Neutrophil (primary cell): ENCODE measurements at regions not wholly inside any gene's neighbourhood (a gene's known extent, or its start where the extent isn't known, plus 50 kb on each side); places are given as distances from the start of the nearest gene placed in this dataset.
"Not testable (repeated sequence)": the region's sequence is repeated elsewhere in the genome, so short reads cannot be mapped to it uniquely, and the experiment has no call there.

Source experiments
- H3K27ac ChIP-seq: fragments of 200-600 bp; sonication (generic); 2 replicates; pipeline ENCODE4 v1.5.1; 2016; ENCODE audit warnings: mild to moderate bottlenecking, moderate library complexity
- H3K27me3 ChIP-seq: fragments of 200-600 bp; sonication (generic); 2 replicates; pipeline ENCODE4 v1.6.0; 2016; ENCODE audit warnings: mild to moderate bottlenecking
- H3K36me3 ChIP-seq: fragments of 200-600 bp; sonication (generic); 2 replicates; pipeline ENCODE4 v1.5.1; 2017
- H3K4me1 ChIP-seq, 2 experiments: fragments of 200-600 bp in 1 of 2; sonication (generic) in 1 of 2; 1 replicate in 1 of 2; 2 replicates in 1 of 2; pipeline versions ENCODE4 v1.5.1 to v1.6.1; 2013 to 2016; ENCODE audit warnings: low read depth in 1 of 2, low read length in 1 of 2, mild to moderate bottlenecking in 1 of 2, moderate library complexity in 1 of 2; ENCODE audit not compliant: control insufficient read depth in 1 of 2, insufficient read depth in 1 of 2
- H3K4me3 ChIP-seq, 2 experiments: fragments of 200-600 bp in 1 of 2; sonication (generic) in 1 of 2; 1 replicate in 1 of 2; 2 replicates in 1 of 2; pipeline ENCODE4 v1.5.1; 2013 to 2016; ENCODE audit warnings: low read depth in 1 of 2, low read length in 1 of 2, mild to moderate bottlenecking in 1 of 2, moderate library complexity in 1 of 2
- H3K9me3 ChIP-seq: fragments of 200-600 bp; sonication (generic); 2 replicates; pipeline ENCODE4 v1.5.1; 2016
- TF ChIP-seq, protein P1 (sequence below): fragments of 200-600 bp; sonication (generic); IDR thresholded peaks from 2 replicates; pipeline ENCODE4 v1.5.1; 2016; ENCODE audit warnings: antibody characterized with exemption

DNA sequence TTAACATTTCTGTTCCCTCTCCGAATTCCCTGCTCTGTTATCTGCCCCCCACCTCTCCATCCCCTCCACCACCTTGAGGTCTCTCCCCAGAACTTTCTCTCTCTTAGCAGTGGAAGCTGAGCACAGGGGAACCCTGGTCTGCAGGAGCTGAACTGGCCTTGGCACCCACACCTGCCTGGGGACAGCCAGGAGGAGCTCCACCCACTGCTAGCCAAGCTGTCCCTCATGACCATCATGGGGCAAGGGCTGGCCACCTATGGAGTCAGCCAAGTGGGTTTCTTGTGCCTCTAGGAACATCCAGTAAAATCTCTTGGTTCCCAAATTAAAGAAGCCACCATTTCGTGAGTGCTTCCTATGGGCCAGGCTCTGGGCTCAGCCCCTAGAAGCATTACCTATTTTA is 276.4 kb upstream of the TLE3 start:
- Histone ChIP-seq H3K9me3 (no peaks in the 10 kb centered on the region), H3K27me3 (peaks cover 22% of the 10 kb centered on the region), H3K36me3 (no peaks in the 10 kb centered on the region), H3K27ac (no peak overlapping the region), H3K4me1 (peaks cover 7 to 8% of the 10 kb centered on the region in 2 experiments), H3K4me3 (no peak overlapping the region)
- TF ChIP-seq, protein P1, sequence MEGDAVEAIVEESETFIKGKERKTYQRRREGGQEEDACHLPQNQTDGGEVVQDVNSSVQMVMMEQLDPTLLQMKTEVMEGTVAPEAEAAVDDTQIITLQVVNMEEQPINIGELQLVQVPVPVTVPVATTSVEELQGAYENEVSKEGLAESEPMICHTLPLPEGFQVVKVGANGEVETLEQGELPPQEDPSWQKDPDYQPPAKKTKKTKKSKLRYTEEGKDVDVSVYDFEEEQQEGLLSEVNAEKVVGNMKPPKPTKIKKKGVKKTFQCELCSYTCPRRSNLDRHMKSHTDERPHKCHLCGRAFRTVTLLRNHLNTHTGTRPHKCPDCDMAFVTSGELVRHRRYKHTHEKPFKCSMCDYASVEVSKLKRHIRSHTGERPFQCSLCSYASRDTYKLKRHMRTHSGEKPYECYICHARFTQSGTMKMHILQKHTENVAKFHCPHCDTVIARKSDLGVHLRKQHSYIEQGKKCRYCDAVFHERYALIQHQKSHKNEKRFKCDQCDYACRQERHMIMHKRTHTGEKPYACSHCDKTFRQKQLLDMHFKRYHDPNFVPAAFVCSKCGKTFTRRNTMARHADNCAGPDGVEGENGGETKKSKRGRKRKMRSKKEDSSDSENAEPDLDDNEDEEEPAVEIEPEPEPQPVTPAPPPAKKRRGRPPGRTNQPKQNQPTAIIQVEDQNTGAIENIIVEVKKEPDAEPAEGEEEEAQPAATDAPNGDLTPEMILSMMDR, result no peak

DNA sequence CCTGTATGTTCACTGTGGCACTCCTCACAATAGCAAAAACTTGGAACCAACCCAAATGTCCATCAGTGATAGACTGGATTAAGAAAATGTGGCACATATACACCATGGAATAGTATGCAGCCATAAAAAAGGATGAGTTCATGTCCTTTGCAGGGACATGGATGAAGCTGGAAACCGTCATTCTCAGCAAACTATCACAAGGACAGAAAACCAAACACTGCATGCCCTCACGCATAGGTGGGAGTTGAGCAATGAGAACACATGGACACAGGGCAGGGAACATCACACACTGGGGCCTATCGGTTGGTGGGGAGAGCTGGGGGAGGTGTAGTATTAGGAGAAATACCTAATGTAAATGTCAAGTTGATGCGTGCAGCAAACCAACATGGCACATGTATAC is 275.7 kb upstream of the TLE3 start:
- not testable (repeated sequence) for H3K9me3 ChIP-seq, H3K27ac ChIP-seq, H3K4me1 ChIP-seq, H3K36me3 ChIP-seq, H3K4me3 ChIP-seq
- H3K27me3 ChIP-seq, result peaks cover 22% of the 10 kb centered on the region

DNA sequence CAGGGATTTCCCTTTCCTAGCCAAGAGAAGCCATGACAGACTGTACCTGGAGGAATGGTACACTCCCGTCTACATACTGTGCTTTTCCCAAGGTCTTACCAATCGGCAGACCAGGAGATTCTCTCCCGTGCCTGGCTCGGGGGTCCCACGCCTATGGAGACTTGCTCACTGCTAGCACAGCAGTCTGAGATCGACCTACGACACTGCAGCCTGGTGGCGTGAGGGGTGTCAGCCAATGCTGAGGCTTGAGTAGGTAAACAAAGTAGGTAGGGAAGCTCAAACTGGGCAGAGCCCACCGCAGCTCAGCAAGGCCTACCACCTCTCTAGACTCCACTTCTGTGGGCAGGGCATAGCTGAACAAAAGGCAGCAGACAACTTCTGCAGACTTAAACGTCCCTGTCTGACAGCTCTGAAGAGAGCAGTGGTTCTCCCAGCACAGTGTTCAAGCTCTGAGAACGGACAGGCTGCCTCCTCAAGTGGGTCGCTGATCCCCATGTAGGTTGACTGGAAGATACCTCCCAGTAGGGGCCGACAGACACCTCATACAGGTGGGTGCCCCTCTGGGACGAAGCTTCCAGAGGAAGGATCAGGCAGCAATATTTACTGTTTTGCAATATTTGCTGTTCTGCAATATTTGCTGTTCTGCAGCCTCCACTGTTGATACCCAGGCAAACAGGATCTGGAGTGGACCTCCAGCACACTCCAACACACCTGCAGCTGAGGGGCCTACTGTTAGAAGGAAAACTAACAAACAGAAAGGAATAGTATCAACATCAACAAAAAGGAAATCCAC is 270.4 kb upstream of the TLE3 start:
- not testable (repeated sequence) for H3K4me1 ChIP-seq, H3K9me3 ChIP-seq, H3K27me3 ChIP-seq, H3K36me3 ChIP-seq, H3K4me3 ChIP-seq, H3K27ac ChIP-seq

DNA sequence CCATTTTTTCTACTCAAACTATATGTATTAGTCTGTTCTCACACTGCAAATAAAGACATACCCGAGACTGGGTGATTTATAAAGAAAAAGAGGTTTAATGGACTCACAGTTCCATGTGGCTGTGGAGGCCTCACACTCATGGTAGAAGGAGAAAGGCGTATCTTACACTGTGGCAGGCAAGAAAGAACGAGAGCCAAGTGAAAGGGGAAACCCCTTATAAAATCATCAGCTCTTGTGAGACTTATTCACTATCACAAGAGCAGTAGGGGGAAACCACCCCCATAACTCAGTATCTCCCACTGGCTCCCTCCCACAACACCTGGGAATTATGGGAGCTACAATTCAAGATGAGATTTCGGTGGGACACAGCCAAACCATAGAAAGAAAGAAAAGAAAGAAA is 266.3 kb upstream of the TLE3 start:
- H3K27ac ChIP-seq, H3K9me3 ChIP-seq, H3K27me3 ChIP-seq, H3K4me3 ChIP-seq, H3K36me3 ChIP-seq, H3K4me1 ChIP-seq: not testable (repeated sequence)

DNA sequence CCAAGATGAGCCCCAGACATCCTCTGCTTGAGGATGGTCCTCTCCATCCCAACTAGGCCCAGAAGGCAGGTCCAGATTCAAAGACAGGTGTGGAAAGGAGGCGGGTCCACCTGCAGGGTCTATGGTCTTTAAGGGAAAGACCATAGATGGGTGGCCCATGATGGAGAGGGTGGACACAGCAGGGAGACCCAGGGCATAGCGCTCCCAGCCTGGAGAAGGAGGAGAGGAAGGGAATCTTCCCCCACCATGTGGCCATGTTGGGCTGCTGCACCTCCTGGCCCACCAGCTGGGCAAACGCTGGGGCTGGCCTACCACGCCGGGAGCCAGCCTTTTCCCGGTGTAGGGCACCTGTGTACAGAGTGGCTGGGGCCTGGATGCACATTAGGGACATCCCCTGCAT is 265.2 kb upstream of the TLE3 start:
- H3K27ac ChIP-seq, result no peak overlapping the region
- H3K4me1 ChIP-seq, result no peaks in the 10 kb centered on the region
- no peaks in the 10 kb centered on the region for H3K27me3 ChIP-seq
- H3K36me3 ChIP-seq, result no peaks in the 10 kb centered on the region
- no peak overlapping the region for H3K4me3 ChIP-seq
- H3K9me3 ChIP-seq, result no peaks in the 10 kb centered on the region
- TF ChIP-seq, protein P1, result no peak

DNA sequence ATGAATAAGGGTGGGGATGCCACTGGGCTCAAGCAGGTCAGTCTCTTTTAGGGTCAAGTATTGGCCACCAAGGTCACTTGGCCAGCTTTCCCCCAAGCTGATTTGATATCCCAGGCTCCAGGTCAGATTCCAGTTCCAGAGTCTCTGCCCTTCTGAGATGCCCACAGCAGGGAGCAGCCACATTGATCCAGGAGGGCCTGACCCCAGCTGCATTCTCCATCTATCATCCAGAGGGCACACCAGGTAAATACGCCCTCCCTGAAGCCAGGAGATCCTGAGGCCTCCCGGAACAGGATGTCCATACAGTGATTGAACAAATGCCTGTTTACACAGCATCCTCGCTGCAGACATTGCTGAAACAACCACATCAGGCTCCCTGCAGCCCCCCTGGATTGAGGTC is 264.6 kb upstream of the TLE3 start:
- Histone ChIP-seq H3K36me3 (no peaks in the 10 kb centered on the region), H3K27ac (no peak overlapping the region), H3K4me3 (no peak overlapping the region), H3K27me3 (no peaks in the 10 kb centered on the region), H3K9me3 (no peaks in the 10 kb centered on the region), H3K4me1 (no peaks in the 10 kb centered on the region)
- TF ChIP-seq, protein P1, result no peak

DNA sequence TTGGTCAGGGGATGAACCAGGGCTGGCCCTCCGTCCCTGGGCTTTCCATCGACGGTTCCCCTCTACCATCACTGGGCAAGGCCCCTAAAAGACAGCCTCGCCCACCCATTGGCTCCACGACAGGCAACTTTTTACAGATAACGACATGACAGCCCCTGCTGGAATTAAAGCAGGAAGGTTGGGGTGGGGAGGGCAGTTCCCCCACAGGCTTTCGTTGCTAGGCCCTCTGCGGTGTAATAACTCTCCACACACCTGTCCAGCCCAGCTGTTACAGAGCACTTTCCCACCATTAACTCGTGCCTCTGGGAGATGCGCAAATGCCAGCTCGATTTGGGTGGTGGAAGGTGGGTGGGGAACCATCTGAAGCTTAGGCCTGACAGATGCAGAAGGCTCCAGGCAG is 264.2 kb upstream of the TLE3 start:
- TF ChIP-seq, protein P1, result no peak
- Histone ChIP-seq H3K36me3 (no peaks in the 10 kb centered on the region), H3K4me1 (no peaks in the 10 kb centered on the region), H3K27ac (no peak overlapping the region), H3K9me3 (no peaks in the 10 kb centered on the region), H3K27me3 (no peaks in the 10 kb centered on the region), H3K4me3 (no peak overlapping the region)
